ENCODE measurements at regions not wholly inside any gene's neighbourhood (a gene's known extent, or its start where the extent isn't known, plus 50 kb on each side); places are given as distances from the start of the nearest gene placed in this dataset.

- POLR2A ChIA-PET, result no interaction called here
These were observed 54.0 kb upstream of the STMND1 start for GRCh38 chr6:17047889-17048288.

GRCh38 chr6:17045581-17046322 lies 56.1 kb upstream of the STMND1 start:
- ChIA-PET POLR2A (no interaction called here), CTCF (no interaction called here)
- DNase-seq (ENCODE audit: extremely low spot score), result no peak
- TF ChIP-seq ARNT (IDR thresholded peaks at IDR 0.05) (no peak), PKNOX1 (IDR thresholded peaks at IDR 0.05) (no peak), HDGF (IDR thresholded peaks at IDR 0.05; ENCODE audit: borderline replicate concordance) (no peak), NFRKB (IDR thresholded peaks at IDR 0.05) (no peak), ELF4 (IDR thresholded peaks at IDR 0.05) (no peak), FOXM1 (IDR thresholded peaks at IDR 0.05; ENCODE audit: borderline replicate concordance) (no peak), CTBP1 (IDR thresholded peaks at IDR 0.05; ENCODE audit: borderline replicate concordance) (no peak), SUZ12 (IDR thresholded peaks at IDR 0.05) (no peak), FOXK2 (IDR thresholded peaks at IDR 0.05) (no peak), LEF1 (IDR thresholded peaks at IDR 0.05; ENCODE audit: borderline replicate concordance) (no peak), SP1 (IDR thresholded peaks at IDR 0.05) (no peak)

More at GRCh38 chr6:17047889-17048288, 54.0 kb upstream of the STMND1 start:
- CTCF ChIA-PET, result interaction anchor here (0.5 kb wide), 1 partner anchor 770 kb away, joined by 3 read pairs; no protein-coding TSS in a partner anchor
- DNase-seq (ENCODE audit: extremely low spot score), result no peak
- TF ChIP-seq LEF1 (IDR thresholded peaks at IDR 0.05; ENCODE audit: borderline replicate concordance) (no peak), TARDBP (IDR thresholded peaks at IDR 0.05) (no peak), ELF4 (IDR thresholded peaks at IDR 0.05) (no peak), SP1 (IDR thresholded peaks at IDR 0.05) (no peak), PKNOX1 (IDR thresholded peaks at IDR 0.05) (no peak), L3MBTL2 (conservative IDR thresholded peaks at IDR 0.05) (no peak), SUZ12 (IDR thresholded peaks at IDR 0.05) (no peak), FOXK2 (IDR thresholded peaks at IDR 0.05) (no peak), BHLHE40 (IDR thresholded peaks at IDR 0.05; ENCODE audit: borderline replicate concordance) (no peak), ZNF384 (IDR thresholded peaks at IDR 0.05) (no peak), FOXM1 (IDR thresholded peaks at IDR 0.05; ENCODE audit: borderline replicate concordance) (no peak), HDGF (IDR thresholded peaks at IDR 0.05; ENCODE audit: borderline replicate concordance) (no peak), CTBP1 (IDR thresholded peaks at IDR 0.05; ENCODE audit: borderline replicate concordance) (no peak), NFRKB (IDR thresholded peaks at IDR 0.05) (no peak), FOXA1 (IDR thresholded peaks at IDR 0.05) (no peak), ARNT (IDR thresholded peaks at IDR 0.05) (no peak)

- TF ChIP-seq L3MBTL2 (conservative IDR thresholded peaks at IDR 0.05), result no peak
- DNase-seq (ENCODE audit: extremely low spot score), result no peak
- ChIA-PET CTCF (no interaction called here), POLR2A (no interaction called here)
These were observed 58.7 kb upstream of the STMND1 start for GRCh38 chr6:17043148-17043522.

GRCh38 chr6:17042422-17043147 lies 59.3 kb upstream of the STMND1 start:
- no peak for TF ChIP-seq FOXA1 (IDR thresholded peaks at IDR 0.05)
- TF ChIP-seq FOXM1 (IDR thresholded peaks at IDR 0.05; ENCODE audit: borderline replicate concordance), result no peak
- no peak for TF ChIP-seq ELF4 (IDR thresholded peaks at IDR 0.05)
- no peak for TF ChIP-seq ZNF384 (IDR thresholded peaks at IDR 0.05)
- TF ChIP-seq LEF1 (IDR thresholded peaks at IDR 0.05; ENCODE audit: borderline replicate concordance), result no peak
- TF ChIP-seq PKNOX1 (IDR thresholded peaks at IDR 0.05), result no peak
- no peak for TF ChIP-seq SP1 (IDR thresholded peaks at IDR 0.05)
- no peak for TF ChIP-seq NFRKB (IDR thresholded peaks at IDR 0.05)
- TF ChIP-seq CTBP1 (IDR thresholded peaks at IDR 0.05; ENCODE audit: borderline replicate concordance), result no peak
- TF ChIP-seq BHLHE40 (IDR thresholded peaks at IDR 0.05; ENCODE audit: borderline replicate concordance), result no peak
- no peak for TF ChIP-seq SUZ12 (IDR thresholded peaks at IDR 0.05)
- no peak for TF ChIP-seq FOXK2 (IDR thresholded peaks at IDR 0.05)
- TF ChIP-seq HDGF (IDR thresholded peaks at IDR 0.05; ENCODE audit: borderline replicate concordance), result no peak
- no peak for TF ChIP-seq L3MBTL2 (conservative IDR thresholded peaks at IDR 0.05)
- POLR2A ChIA-PET, result no interaction called here
- peak; percentile 34 for DNase-seq (ENCODE audit: extremely low spot score)
- CTCF ChIA-PET, result no interaction called here

- ChIA-PET CTCF (interaction anchor here (0.7 kb wide), 1 partner anchor 11 kb away, joined by 3 read pairs; no protein-coding TSS in a partner anchor), POLR2A (no interaction called here)
- TF ChIP-seq ARNT (IDR thresholded peaks at IDR 0.05) (no peak), ZNF384 (IDR thresholded peaks at IDR 0.05) (no peak), ELF4 (IDR thresholded peaks at IDR 0.05) (no peak), LEF1 (IDR thresholded peaks at IDR 0.05; ENCODE audit: borderline replicate concordance) (no peak)
- DNase-seq (ENCODE audit: extremely low spot score), result no peak
These were observed 62.6 kb upstream of the STMND1 start for GRCh38 chr6:17039266-17039665.

GRCh38 chr6:17038316-17038715 lies 63.5 kb upstream of the STMND1 start:
- CTCF ChIA-PET, result interaction anchor here (0.7 kb wide), 1 partner anchor 10 kb away, joined by 3 read pairs; no protein-coding TSS in a partner anchor
- POLR2A ChIA-PET, result no interaction called here
- no peak for DNase-seq (ENCODE audit: extremely low spot score)
- TF ChIP-seq HDGF (IDR thresholded peaks at IDR 0.05; ENCODE audit: borderline replicate concordance) (no peak), TARDBP (IDR thresholded peaks at IDR 0.05) (no peak), SUZ12 (IDR thresholded peaks at IDR 0.05) (no peak)

Data from HEK293T (cell line).